GM23338 (cell line): ENCODE measurements at regions not wholly inside any gene's neighbourhood (a gene's known extent, or its start where the extent isn't known, plus 50 kb on each side); places are given as distances from the start of the nearest gene placed in this dataset.
"Not testable (repeated sequence)": the region's sequence is repeated elsewhere in the genome, so short reads cannot be mapped to it uniquely, and the experiment has no call there.

Experiments used
- TF ChIP-seq, protein P1 (sequence below): IDR thresholded peaks from one replicate; pipeline ENCODE4 v1.6.1; 2018; ENCODE audit warnings: antibody characterized with exemption; ENCODE audit not compliant: unreplicated experiment
- TF ChIP-seq, protein P2 (sequence below), 2 experiments: fragments of 200-600 bp in 1 of 2; sonication (generic) in 1 of 2; conservative IDR thresholded peaks; 2 replicates each; pipeline versions ENCODE4 v1.5.1 to v1.6.1; 2016 to 2017; ENCODE audit warnings: antibody characterized with exemption in 2 of 2, low read depth in 2 of 2, mild to moderate bottlenecking in 2 of 2, moderate library complexity in 1 of 2

DNA sequence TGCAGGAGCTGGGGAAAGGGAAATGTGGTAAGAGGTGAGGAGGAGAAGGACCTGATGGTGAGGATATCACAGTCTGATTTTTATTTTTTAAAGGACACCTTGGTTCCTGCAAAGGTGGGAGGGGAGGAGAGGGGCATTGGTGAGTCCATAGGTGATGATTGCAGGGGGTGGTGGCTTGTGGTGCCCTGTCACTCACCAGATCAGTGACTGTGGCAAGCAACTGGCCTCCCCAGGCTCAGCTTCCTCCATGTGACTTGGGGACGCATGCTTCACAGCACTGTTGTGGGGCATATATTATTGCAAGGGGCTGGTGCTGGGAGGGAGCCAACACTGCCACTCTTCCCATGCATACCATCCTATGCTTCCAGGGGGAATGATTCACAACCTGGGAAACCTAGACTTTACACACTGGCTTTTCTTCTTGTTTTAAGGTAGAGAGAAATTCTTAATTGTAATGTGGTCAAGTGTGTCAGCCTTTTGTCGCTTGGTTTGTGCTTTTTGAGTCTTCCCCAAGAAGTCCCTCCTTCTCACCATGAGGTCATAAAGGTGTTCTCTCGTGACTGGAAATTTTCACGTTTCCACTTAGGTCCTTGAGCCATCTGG lies 106.8 kb upstream of the PLGLB2 start:
- TF ChIP-seq, protein P1, sequence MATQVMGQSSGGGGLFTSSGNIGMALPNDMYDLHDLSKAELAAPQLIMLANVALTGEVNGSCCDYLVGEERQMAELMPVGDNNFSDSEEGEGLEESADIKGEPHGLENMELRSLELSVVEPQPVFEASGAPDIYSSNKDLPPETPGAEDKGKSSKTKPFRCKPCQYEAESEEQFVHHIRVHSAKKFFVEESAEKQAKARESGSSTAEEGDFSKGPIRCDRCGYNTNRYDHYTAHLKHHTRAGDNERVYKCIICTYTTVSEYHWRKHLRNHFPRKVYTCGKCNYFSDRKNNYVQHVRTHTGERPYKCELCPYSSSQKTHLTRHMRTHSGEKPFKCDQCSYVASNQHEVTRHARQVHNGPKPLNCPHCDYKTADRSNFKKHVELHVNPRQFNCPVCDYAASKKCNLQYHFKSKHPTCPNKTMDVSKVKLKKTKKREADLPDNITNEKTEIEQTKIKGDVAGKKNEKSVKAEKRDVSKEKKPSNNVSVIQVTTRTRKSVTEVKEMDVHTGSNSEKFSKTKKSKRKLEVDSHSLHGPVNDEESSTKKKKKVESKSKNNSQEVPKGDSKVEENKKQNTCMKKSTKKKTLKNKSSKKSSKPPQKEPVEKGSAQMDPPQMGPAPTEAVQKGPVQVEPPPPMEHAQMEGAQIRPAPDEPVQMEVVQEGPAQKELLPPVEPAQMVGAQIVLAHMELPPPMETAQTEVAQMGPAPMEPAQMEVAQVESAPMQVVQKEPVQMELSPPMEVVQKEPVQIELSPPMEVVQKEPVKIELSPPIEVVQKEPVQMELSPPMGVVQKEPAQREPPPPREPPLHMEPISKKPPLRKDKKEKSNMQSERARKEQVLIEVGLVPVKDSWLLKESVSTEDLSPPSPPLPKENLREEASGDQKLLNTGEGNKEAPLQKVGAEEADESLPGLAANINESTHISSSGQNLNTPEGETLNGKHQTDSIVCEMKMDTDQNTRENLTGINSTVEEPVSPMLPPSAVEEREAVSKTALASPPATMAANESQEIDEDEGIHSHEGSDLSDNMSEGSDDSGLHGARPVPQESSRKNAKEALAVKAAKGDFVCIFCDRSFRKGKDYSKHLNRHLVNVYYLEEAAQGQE, result not testable (repeated sequence)
- TF ChIP-seq, protein P2, sequence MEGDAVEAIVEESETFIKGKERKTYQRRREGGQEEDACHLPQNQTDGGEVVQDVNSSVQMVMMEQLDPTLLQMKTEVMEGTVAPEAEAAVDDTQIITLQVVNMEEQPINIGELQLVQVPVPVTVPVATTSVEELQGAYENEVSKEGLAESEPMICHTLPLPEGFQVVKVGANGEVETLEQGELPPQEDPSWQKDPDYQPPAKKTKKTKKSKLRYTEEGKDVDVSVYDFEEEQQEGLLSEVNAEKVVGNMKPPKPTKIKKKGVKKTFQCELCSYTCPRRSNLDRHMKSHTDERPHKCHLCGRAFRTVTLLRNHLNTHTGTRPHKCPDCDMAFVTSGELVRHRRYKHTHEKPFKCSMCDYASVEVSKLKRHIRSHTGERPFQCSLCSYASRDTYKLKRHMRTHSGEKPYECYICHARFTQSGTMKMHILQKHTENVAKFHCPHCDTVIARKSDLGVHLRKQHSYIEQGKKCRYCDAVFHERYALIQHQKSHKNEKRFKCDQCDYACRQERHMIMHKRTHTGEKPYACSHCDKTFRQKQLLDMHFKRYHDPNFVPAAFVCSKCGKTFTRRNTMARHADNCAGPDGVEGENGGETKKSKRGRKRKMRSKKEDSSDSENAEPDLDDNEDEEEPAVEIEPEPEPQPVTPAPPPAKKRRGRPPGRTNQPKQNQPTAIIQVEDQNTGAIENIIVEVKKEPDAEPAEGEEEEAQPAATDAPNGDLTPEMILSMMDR (conservative IDR thresholded peaks at IDR 0.05; ENCODE audit: low read depth in 2 of 2), result not testable (repeated sequence)
